Stimulated activated CD4-positive, alpha-beta T cell treated with anti-CD3 and anti-CD28 coated beads, Interleukin-15, amount 100 ng/mL, for 24 hours (primary cell): ENCODE measurements at regions not wholly inside any gene's neighbourhood (a gene's known extent, or its start where the extent isn't known, plus 50 kb on each side); places are given as distances from the start of the nearest gene placed in this dataset.

Experiments
- DNase-seq: peaks from one replicate; pipeline ENCODE4 v3.0.0-alpha.2; 2020

GRCh38 chr15:97750060-97750459 lies 210.4 kb upstream of the ARRDC4 start:
- no peak for DNase-seq

- no peak for DNase-seq
Measured at GRCh38 chr15:97755726-97756125, 204.8 kb upstream of the ARRDC4 start.

- DNase-seq: no peak
Measured at GRCh38 chr15:97759363-97759762, 201.1 kb upstream of the ARRDC4 start.

- no peak for DNase-seq
Measured at GRCh38 chr15:97761110-97761509, 199.4 kb upstream of the ARRDC4 start.

- no peak for DNase-seq
Measured at GRCh38 chr15:97783240-97783639, 177.3 kb upstream of the ARRDC4 start.

- DNase-seq: no peak
Measured at GRCh38 chr15:97786741-97787140, 173.8 kb upstream of the ARRDC4 start.

GRCh38 chr15:97790180-97790579 lies 170.3 kb upstream of the ARRDC4 start:
- DNase-seq: no peak

GRCh38 chr15:97791824-97792792 lies 168.4 kb upstream of the ARRDC4 start:
- DNase-seq: no peak

- DNase-seq: no peak
Measured at GRCh38 chr15:97804950-97805349, 155.6 kb upstream of the ARRDC4 start.

GRCh38 chr15:97806766-97807165 lies 153.7 kb upstream of the ARRDC4 start:
- no peak for DNase-seq

GRCh38 chr15:97815835-97816234 lies 144.7 kb upstream of the ARRDC4 start:
- no peak for DNase-seq

- no peak for DNase-seq
Measured at GRCh38 chr15:97817276-97817890, 143.1 kb upstream of the ARRDC4 start.

- no peak for DNase-seq
Measured at GRCh38 chr15:97836003-97836402, 124.5 kb upstream of the ARRDC4 start.

GRCh38 chr15:97837896-97838295 lies 122.6 kb upstream of the ARRDC4 start:
- DNase-seq: no peak

GRCh38 chr15:97838606-97839210 lies 121.8 kb upstream of the ARRDC4 start:
- no peak for DNase-seq

GRCh38 chr15:97840501-97840900 lies 120.0 kb upstream of the ARRDC4 start:
- no peak for DNase-seq

GRCh38 chr15:97841558-97841957 lies 118.9 kb upstream of the ARRDC4 start:
- no peak for DNase-seq

GRCh38 chr15:97849183-97849582 lies 111.3 kb upstream of the ARRDC4 start:
- no peak for DNase-seq

- DNase-seq: no peak
Measured at GRCh38 chr15:97858296-97858695, 102.2 kb upstream of the ARRDC4 start.

- no peak for DNase-seq
Measured at GRCh38 chr15:97861529-97862260, 98.8 kb upstream of the ARRDC4 start.

- no peak for DNase-seq
Measured at GRCh38 chr15:97866959-97867358, 93.5 kb upstream of the ARRDC4 start.

- no peak for DNase-seq
Measured at GRCh38 chr15:97867870-97868269, 92.6 kb upstream of the ARRDC4 start.

GRCh38 chr15:97868981-97869380 lies 91.5 kb upstream of the ARRDC4 start:
- no peak for DNase-seq
